Left ventricle myocardium superior (tissue), 1 donor: ENCODE measurements at regions not wholly inside any gene's neighbourhood (a gene's known extent, or its start where the extent isn't known, plus 50 kb on each side); places are given as distances from the start of the nearest gene placed in this dataset.

Experiments
- ATAC-seq: fragments of 200-7000 bp; cut with Tn5 transposase; one replicate; pipeline ENCODE4 v1.9.1; 2020; ENCODE audit warnings: mild to moderate bottlenecking, moderate library complexity
- DNase-seq: peaks from one replicate; pipeline ENCODE4 v3.0.0-alpha.2; 2020
- intact Hi-C: fragments of 100-400 bp; cut with micrococcal nuclease; formaldehyde crosslinking; loops from one replicate; pipeline ENCODE4 v1.11.0; 2022
- donor health status: DM: no; HTN: yes; CAD: no; lungs with severe emphysema.

- intact Hi-C loops: no loop called here
- no peak for ATAC-seq
- no peak for DNase-seq
These were observed 759.3 kb upstream of the TYRP1 start for GRCh38 chr9:11933926-11934325.

- intact Hi-C loops: no loop called here
- DNase-seq (no peak), ATAC-seq (no peak)
These were observed 746.7 kb upstream of the TYRP1 start for GRCh38 chr9:11946531-11946930.

GRCh38 chr9:11962327-11962726 is 730.9 kb upstream of the TYRP1 start:
- ATAC-seq (no peak), DNase-seq (no peak)
- intact Hi-C loops: no loop called here

GRCh38 chr9:11966786-11967185 is 726.4 kb upstream of the TYRP1 start:
- ATAC-seq: no peak
- no peak for DNase-seq

GRCh38 chr9:11968631-11969030 is 724.6 kb upstream of the TYRP1 start:
- ATAC-seq (no peak), DNase-seq (no peak)
- intact Hi-C loops: no loop called here

More at GRCh38 chr9:11966786-11967185, 726.4 kb upstream of the TYRP1 start:
- intact Hi-C loops: no loop called here

GRCh38 chr9:11973011-11973410 is 720.2 kb upstream of the TYRP1 start:
- intact Hi-C loops: no loop called here
- DNase-seq: no peak
- ATAC-seq: no peak

- no peak for ATAC-seq
- no peak for DNase-seq
- intact Hi-C loops: no loop called here
These were observed 719.7 kb upstream of the TYRP1 start for GRCh38 chr9:11973511-11973910.

- no peak for ATAC-seq
- DNase-seq: no peak
- intact Hi-C loops: no loop called here
These were observed 700.3 kb upstream of the TYRP1 start for GRCh38 chr9:11992866-11993265.

GRCh38 chr9:12014488-12014887 is 678.7 kb upstream of the TYRP1 start:
- ATAC-seq (no peak), DNase-seq (no peak)
- intact Hi-C loops: no loop called here

GRCh38 chr9:12054235-12054634 is 639.0 kb upstream of the TYRP1 start:
- intact Hi-C loops: no loop called here
- DNase-seq (no peak), ATAC-seq (no peak)

GRCh38 chr9:12056874-12057273 is 636.3 kb upstream of the TYRP1 start:
- intact Hi-C loops: no loop called here
- no peak for ATAC-seq
- no peak for DNase-seq

GRCh38 chr9:12060067-12060466 is 633.1 kb upstream of the TYRP1 start:
- no peak for ATAC-seq
- intact Hi-C loops: no loop called here
- DNase-seq: no peak

- DNase-seq (no peak), ATAC-seq (no peak)
- intact Hi-C loops: no loop called here
These were observed 632.4 kb upstream of the TYRP1 start for GRCh38 chr9:12060811-12061210.

GRCh38 chr9:12065050-12065449 is 628.1 kb upstream of the TYRP1 start:
- ATAC-seq (no peak), DNase-seq (no peak)
- intact Hi-C loops: no loop called here

- intact Hi-C loops: no loop called here
- no peak for ATAC-seq
These were observed 627.5 kb upstream of the TYRP1 start for GRCh38 chr9:12065686-12066085.

GRCh38 chr9:12066455-12067035 is 626.6 kb upstream of the TYRP1 start:
- ATAC-seq (no peak), DNase-seq (no peak)
- intact Hi-C loops: no loop called here

More at GRCh38 chr9:12065686-12066085, 627.5 kb upstream of the TYRP1 start:
- no peak for DNase-seq

GRCh38 chr9:12069366-12069765 is 623.8 kb upstream of the TYRP1 start:
- ATAC-seq: no peak
- intact Hi-C loops: no loop called here
- no peak for DNase-seq

- ATAC-seq (no peak), DNase-seq (no peak)
- intact Hi-C loops: no loop called here
These were observed 607.8 kb upstream of the TYRP1 start for GRCh38 chr9:12085399-12085798.

- ATAC-seq: no peak
- intact Hi-C loops: no loop called here
- DNase-seq: no peak
These were observed 601.2 kb upstream of the TYRP1 start for GRCh38 chr9:12091865-12092527.

GRCh38 chr9:12094046-12094445 is 599.1 kb upstream of the TYRP1 start:
- ATAC-seq (no peak), DNase-seq (no peak)
- intact Hi-C loops: no loop called here

GRCh38 chr9:12095931-12096330 is 597.3 kb upstream of the TYRP1 start:
- intact Hi-C loops: no loop called here

More at GRCh38 chr9:12095931-12096330, 597.3 kb upstream of the TYRP1 start:
- DNase-seq (no peak), ATAC-seq (no peak)
